Stomach (tissue), 8 donors: ENCODE measurements at regions not wholly inside any gene's neighbourhood (a gene's known extent, or its start where the extent isn't known, plus 50 kb on each side); places are given as distances from the start of the nearest gene placed in this dataset.

Source experiments
- DNase-seq, 2 donors: peaks; one replicate each; pipeline versions ENCODE4 v3.0.0 to v3.0.0-alpha.2; 2013 to 2019
- H3K27ac ChIP-seq, 5 donors: fragments of 200-600 bp in 4 of 5; sonication (generic) in 4 of 5; one replicate each; pipeline ENCODE4 v1.5.1; 2013 to 2019; ENCODE audit warnings: mild to moderate bottlenecking in 1 of 5, moderate library complexity in 1 of 5
- H3K27me3 ChIP-seq, 3 donors: fragments of 200-600 bp; sonication (generic); one replicate each; pipeline ENCODE4 v1.5.1; 2017 to 2019; ENCODE audit warnings: mixed run types in 1 of 3
- H3K36me3 ChIP-seq, 4 donors: fragments of 200-600 bp; sonication (generic); 1 replicate in 3 of 4; 2 replicates in 1 of 4; pipeline ENCODE4 v1.5.1; 2016 to 2019
- H3K4me1 ChIP-seq, 4 donors: fragments of 200-600 bp; sonication (generic); one replicate each; pipeline ENCODE4 v1.5.1; 2016 to 2019
- H3K4me3 ChIP-seq, 4 donors: fragments of 200-600 bp; sonication (generic) in 3 of 4; one replicate each; pipeline ENCODE4 v1.5.1; 2016 to 2019; ENCODE audit warnings: mild to moderate bottlenecking in 1 of 4
- H3K9me3 ChIP-seq, 4 donors: fragments of 200-600 bp; sonication (generic); one replicate each; pipeline ENCODE4 v1.5.1; 2016 to 2019
- CTCF ChIP-seq, 7 experiments: fragments of 450-650 bp in 4 of 7; fragments of 200-600 bp in 3 of 7; sonication (generic) in 3 of 7; IDR thresholded peaks; one replicate each; pipeline ENCODE4 v1.5.1; 2016 to 2019; ENCODE audit warnings: antibody characterized with exemption in 7 of 7, control low read depth in 2 of 7, mild to moderate bottlenecking in 1 of 7
- EP300 ChIP-seq: sonication (generic); formaldehyde crosslinking; IDR thresholded peaks from one replicate; pipeline ENCODE4 v1.6.1; 2017; ENCODE audit warnings: antibody characterized with exemption
- POLR2A ChIP-seq, 4 donors: fragments of 450-650 bp; IDR thresholded peaks; one replicate each; pipeline ENCODE4 v1.6.1; 2016; ENCODE audit warnings: antibody characterized with exemption in 4 of 4, control low read depth in 2 of 4, mild to moderate bottlenecking in 1 of 4, moderate library complexity in 1 of 4
- POLR2AphosphoS5 ChIP-seq, 3 donors: sonication (generic); formaldehyde crosslinking; IDR thresholded peaks; one replicate each; pipeline ENCODE4 v1.6.1; 2016; ENCODE audit warnings: antibody characterized with exemption in 3 of 3
- WGBS, 5 donors: extraction: QIAGEN DNeasy Blood & Tissue Kit in 3 of 5; methylation state at CpG; one replicate each; pipeline versions ENCODE4 v1.1.5 to v1.1.7; 2013 to 2018; 5-methylcytosine and 5-hydroxymethylcytosine counted together
- intact Hi-C: fragments of 100-400 bp; cut with DNase I; formaldehyde crosslinking; loops from one replicate; pipeline ENCODE4 v1.15.1; 2023; ENCODE audit warnings: low total_unique reads
- donor health status: healthy with polysubstance abuse.
- donor health status: Bipolar disorder and iron deficiency.
- donor health status: healthy.

GRCh38 chrY:15360471-15360870 is 836.1 kb downstream of the NLGN4Y start:
- Histone ChIP-seq H3K27ac (no peak overlapping the region), H3K9me3 (no peaks in the 10 kb centered on the region), H3K36me3 (no peaks in the 10 kb centered on the region), H3K4me1 (no peaks in the 10 kb centered on the region), H3K27me3 (no peaks in the 10 kb centered on the region), H3K4me3 (no peak overlapping the region)
- intact Hi-C loops, result no loop called here
- TF ChIP-seq POLR2A (IDR thresholded peaks at IDR 0.05) (no peak), CTCF (IDR thresholded peaks at IDR 0.05) (no peak), POLR2AphosphoS5 (IDR thresholded peaks at IDR 0.05) (no peak), EP300 (no peak)
- DNase-seq, result no peak

- H3K4me3 ChIP-seq, result no peak overlapping the region
- no peaks in the 10 kb centered on the region for H3K36me3 ChIP-seq
- H3K27ac ChIP-seq, result no peak overlapping the region
- no peaks in the 10 kb centered on the region for H3K27me3 ChIP-seq
- H3K9me3 ChIP-seq, result no peaks in the 10 kb centered on the region
- WGBS, 5 donors, result 20 to 44% (median 27%) methylated on average over 4 of the region's 4 CpGs; no CpG with 5 or more reads in 2 of the 5 donors
- H3K4me1 ChIP-seq, result no peaks in the 10 kb centered on the region
- no peak for TF ChIP-seq POLR2A (IDR thresholded peaks at IDR 0.05)
- TF ChIP-seq EP300, result no peak
- TF ChIP-seq CTCF (IDR thresholded peaks at IDR 0.05), result no peak
- TF ChIP-seq POLR2AphosphoS5 (IDR thresholded peaks at IDR 0.05), result no peak
- intact Hi-C loops, result no loop called here
- DNase-seq, result no peak
These were observed 840.7 kb downstream of the NLGN4Y start for GRCh38 chrY:15364996-15365395.

DNA sequence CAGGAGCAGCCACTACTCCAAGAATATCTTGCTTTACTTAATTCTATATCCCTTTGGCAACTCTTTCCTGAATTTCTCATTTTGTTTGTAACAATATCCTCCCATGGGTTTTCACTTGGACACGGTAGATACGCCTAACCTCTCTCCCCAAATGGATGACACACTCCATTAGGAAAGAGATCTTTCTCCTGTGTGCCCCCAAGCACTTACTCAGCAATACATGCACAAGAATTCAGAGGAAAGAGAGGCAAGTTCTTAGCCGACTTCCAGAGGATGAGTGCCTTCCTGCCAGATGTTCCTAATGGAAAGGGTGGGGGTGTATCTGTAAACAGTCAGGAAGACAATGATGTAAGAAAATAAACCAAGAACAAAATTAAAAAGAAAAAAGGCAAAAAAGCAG is 844.5 kb downstream of the NLGN4Y start:
- intact Hi-C loops, result no loop called here
- TF ChIP-seq POLR2AphosphoS5 (IDR thresholded peaks at IDR 0.05) (no peak), EP300 (no peak), CTCF (IDR thresholded peaks at IDR 0.05) (no peak), POLR2A (IDR thresholded peaks at IDR 0.05) (no peak)
- Histone ChIP-seq H3K27ac (no peak overlapping the region), H3K36me3 (no peaks in the 10 kb centered on the region), H3K27me3 (no peaks in the 10 kb centered on the region), H3K9me3 (no peaks in the 10 kb centered on the region), H3K4me1 (no peaks in the 10 kb centered on the region), H3K4me3 (no peak overlapping the region)
- DNase-seq, result no peak
- 41 to 75% (median 59%) methylated on average over 3 of the region's 3 CpGs; no CpG with 5 or more reads in 2 of the 5 donors for WGBS, 5 donors

- Histone ChIP-seq H3K4me3 (no peak overlapping the region), H3K9me3 (no peaks in the 10 kb centered on the region), H3K36me3 (no peaks in the 10 kb centered on the region), H3K4me1 (no peaks in the 10 kb centered on the region), H3K27me3 (no peaks in the 10 kb centered on the region), H3K27ac (no peak overlapping the region)
- intact Hi-C loops, result no loop called here
- TF ChIP-seq POLR2AphosphoS5 (IDR thresholded peaks at IDR 0.05) (no peak), EP300 (no peak), CTCF (IDR thresholded peaks at IDR 0.05) (no peak), POLR2A (IDR thresholded peaks at IDR 0.05) (no peak)
- WGBS, 5 donors, result 89 to 100% (median 90%) methylated on average over 1 of the region's 1 CpG; no CpG with 5 or more reads in 2 of the 5 donors
- DNase-seq, result no peak
These were observed 860.8 kb downstream of the NLGN4Y start for GRCh38 chrY:15385178-15385577.
